Glomerular endothelial cell (primary cell): ENCODE measurements at regions not wholly inside any gene's neighbourhood (a gene's known extent, or its start where the extent isn't known, plus 50 kb on each side); places are given as distances from the start of the nearest gene placed in this dataset.

Source experiments
- DNase-seq: peaks from one replicate; pipeline ENCODE4 v3.0.0-alpha.2; 2011; ENCODE audit warnings: low read depth, low spot score; ENCODE audit errors: extremely low read depth

DNA sequence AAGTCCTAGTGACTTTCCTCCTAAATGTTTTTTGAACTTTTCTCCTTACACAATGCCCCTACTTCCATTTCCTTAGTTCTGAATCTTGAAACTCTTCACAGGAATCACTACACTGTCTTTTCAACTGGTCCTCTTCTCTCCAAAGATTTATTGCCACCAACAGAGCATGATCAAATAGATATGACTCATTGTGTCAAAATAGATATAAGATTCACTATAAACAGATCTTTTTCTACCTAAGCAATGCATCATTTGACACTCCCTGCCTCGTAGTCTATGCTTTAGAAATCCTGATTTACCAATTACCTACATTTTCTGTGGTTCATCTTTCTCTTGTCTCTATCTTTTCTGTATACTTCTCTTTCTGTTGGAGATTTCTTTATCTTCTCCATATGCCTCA lies 789.6 kb upstream of the SLIT2 start:
- DNase-seq = no peak

DNA sequence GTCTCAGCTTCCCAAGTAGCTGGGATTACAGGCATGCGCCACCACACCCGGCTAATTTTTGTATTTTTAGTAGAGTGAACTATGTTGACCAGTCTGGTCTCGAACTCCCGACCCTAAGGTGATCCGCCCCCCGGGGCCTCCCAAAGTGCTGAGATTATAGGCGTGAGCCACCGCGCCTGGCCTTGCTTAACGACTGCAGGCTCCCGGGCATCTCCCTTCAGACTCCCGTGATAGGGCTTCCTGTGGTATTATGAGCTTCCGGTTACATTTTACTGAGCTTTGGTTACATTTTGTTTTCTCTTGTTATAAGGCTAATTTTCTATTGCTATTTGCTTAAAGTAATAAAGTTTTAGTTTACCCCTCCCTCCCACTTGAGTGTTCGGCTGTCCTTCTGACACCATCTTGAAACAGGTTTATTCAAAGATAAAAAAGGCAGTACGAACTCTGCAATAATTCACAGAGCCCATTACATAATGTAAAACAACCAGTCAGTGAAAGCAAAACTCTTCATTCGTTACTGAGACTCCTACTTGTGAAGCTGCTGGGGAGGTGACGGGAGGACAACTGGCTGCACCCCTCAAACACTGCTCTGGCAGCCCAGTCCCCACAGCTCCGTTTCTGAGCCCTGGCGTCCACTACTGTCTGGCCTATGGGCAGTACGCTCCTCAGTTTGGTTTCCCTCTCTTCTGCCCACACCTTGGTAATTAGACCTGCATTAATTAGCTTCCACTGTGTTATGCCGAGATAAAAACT lies 795.7 kb upstream of the SLIT2 start:
- DNase-seq = no peak

DNA sequence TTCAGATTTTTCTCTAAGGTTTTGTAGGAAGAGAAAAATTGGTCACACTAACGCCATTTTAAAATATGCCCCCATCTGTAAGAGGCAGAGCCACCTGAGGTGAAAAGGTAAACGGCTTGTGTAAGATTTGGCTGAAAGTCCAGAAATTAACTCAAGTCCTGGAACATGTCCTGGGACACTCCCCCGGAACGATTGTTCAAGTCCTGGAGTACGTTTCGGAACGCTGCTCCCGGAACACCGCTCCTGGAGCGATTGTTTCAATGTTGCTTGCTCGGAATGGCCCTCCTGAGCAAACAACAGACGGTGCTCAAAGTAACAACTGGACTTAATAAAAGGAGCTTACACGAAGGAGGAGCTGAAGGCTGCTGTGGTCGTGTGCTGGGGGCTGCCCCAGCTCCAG lies 796.5 kb upstream of the SLIT2 start:
- DNase-seq = no peak

- DNase-seq = no peak
Measured at GRCh38 chr4:19438233-19438632, 813.5 kb upstream of the SLIT2 start.

GRCh38 chr4:19437008-19437407 lies 814.7 kb upstream of the SLIT2 start:
- no peak for DNase-seq

DNA sequence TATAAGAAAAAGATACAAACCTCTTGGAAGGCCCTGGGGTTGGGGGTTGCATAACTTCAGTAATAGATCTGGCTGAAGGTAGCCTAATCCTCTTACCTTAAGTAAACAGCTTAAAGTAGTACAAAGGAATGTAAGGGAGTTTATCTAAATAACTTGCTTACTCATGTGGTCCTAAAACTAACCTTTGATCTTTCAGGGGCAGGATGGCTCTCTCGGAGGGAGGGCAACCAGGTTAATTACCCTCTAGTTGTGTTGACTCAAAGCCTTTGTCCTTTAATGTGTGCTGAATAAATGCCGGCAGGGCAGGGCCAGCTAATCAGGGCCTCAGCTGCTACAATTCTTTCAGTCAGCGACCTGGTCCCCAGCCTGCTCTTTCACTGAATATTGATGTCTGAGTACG lies 822.0 kb upstream of the SLIT2 start:
- no peak for DNase-seq

GRCh38 chr4:19425146-19425545 lies 826.6 kb upstream of the SLIT2 start:
- DNase-seq = no peak

- DNase-seq = no peak
Measured at GRCh38 chr4:19417256-19417655, 834.4 kb upstream of the SLIT2 start.

- no peak for DNase-seq
Measured at GRCh38 chr4:19416146-19416545, 835.6 kb upstream of the SLIT2 start.

GRCh38 chr4:19408490-19408889 lies 843.2 kb upstream of the SLIT2 start:
- DNase-seq = no peak

GRCh38 chr4:19406789-19407188 lies 844.9 kb upstream of the SLIT2 start:
- DNase-seq = no peak

- no peak for DNase-seq
Measured at GRCh38 chr4:19403786-19404370, 847.8 kb upstream of the SLIT2 start.

DNA sequence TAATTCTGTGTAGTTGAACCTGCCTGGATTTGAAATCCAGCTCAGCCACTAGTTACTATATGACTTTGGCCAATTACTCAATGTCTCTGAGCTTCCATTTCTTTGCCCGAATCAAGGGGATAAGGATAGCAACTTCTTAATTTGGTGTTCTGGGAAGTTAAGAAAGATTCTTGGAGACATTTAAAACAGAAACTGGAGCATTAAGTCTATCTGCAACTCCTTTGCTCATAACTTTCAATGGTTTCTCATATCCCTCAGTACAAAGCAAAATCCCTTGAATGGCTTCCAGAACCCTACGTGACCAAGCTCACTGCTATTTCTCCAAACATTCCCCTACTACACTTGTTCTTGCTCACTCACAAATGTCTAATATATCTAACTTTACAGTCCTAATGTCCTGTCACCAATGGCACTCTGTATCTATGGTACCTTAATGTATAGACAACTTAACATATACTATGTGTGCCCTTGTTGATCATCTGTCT lies 849.1 kb upstream of the SLIT2 start:
- DNase-seq = no peak

GRCh38 chr4:19401301-19402080 lies 850.2 kb upstream of the SLIT2 start:
- no peak for DNase-seq

DNA sequence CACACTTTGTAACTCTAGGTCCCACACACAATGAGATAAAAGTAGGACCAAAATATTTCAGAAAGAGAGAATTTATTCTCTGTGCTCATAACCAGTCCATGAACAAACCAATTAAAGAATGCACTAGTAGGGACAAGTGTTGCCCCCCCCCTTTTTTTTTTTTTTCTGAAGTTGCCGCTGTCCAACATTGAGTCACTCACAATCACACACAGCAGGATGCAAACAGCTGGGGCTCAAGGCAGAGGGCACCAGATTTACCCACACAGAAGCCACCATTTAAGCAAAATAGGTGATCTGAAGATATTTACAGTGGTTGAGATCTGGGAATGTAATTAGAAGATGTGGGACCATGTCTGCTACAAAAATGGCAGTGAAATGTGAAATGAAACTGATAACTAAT lies 850.9 kb upstream of the SLIT2 start:
- DNase-seq = no peak

GRCh38 chr4:19399001-19399400 lies 852.7 kb upstream of the SLIT2 start:
- DNase-seq = no peak

- DNase-seq = no peak
Measured at GRCh38 chr4:19386786-19387185, 864.9 kb upstream of the SLIT2 start.

- no peak for DNase-seq
Measured at GRCh38 chr4:19382993-19383756, 868.5 kb upstream of the SLIT2 start.

- DNase-seq = no peak
Measured at GRCh38 chr4:19381068-19381467, 870.6 kb upstream of the SLIT2 start.

DNA sequence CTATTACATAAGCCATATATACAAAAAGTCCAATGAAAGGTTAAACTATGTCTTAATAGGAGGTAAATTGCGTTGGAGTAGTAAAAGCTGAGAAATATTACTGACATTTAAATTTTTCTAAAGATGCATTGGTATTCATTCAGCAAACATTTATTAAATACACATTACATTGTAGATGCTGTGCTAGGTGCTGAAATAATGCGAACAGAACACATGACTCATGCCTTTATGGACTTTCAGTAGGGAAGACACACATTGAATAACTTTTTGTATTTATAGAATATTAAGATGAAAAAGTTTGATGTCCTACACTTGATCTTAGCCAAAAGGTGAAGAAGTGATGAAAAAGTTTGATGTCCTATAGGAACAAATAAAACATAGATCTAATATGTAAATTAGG lies 871.1 kb upstream of the SLIT2 start:
- no peak for DNase-seq

DNA sequence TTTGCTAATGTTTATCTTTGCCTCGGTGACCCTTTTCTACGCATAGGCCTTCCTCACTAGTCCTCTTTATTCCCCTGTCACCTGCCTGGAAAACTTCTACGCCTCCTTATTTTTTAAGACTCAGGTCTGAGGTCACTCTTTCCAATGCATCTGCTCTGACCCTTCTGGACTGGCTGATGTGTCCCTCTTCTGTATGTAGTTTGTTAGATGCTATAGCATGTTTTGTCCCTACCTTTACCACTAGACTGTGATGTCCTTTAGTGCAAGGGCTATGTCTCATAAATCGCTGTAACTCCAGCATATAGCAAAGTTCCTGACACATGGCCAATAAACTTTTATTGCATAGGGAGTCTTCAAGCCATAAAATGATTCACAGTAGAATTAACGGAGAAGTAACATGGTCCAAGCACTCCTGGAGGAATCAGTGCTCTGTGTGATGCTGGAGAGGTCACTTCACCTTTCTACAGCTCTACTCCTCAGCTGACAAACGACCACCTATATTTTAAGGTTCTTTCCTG lies 872.5 kb upstream of the SLIT2 start:
- no peak for DNase-seq
